ENCODE measurements at regions not wholly inside any gene's neighbourhood (a gene's known extent, or its start where the extent isn't known, plus 50 kb on each side); places are given as distances from the start of the nearest gene placed in this dataset.

GRCh38 chr18:55120896-55121295 lies 161.6 kb upstream of the CCDC68 start:
- H3K4me1 ChIP-seq = no peaks in the 10 kb centered on the region
- no peaks in the 10 kb centered on the region for H3K9me3 ChIP-seq
- H3K27me3 ChIP-seq = no peaks in the 10 kb centered on the region
- intact Hi-C loops (cut with DNase I) = no loop called here
- H3K27ac ChIP-seq = no peak overlapping the region
- DNase-seq (no peak), ATAC-seq (no peak)
- TF ChIP-seq CTCF (IDR thresholded peaks at IDR 0.05) (no peak), POLR2A (IDR thresholded peaks at IDR 0.05) (no peak)
- no peaks in the 10 kb centered on the region for H3K36me3 ChIP-seq
- no peak overlapping the region for H3K4me3 ChIP-seq

- Histone ChIP-seq H3K4me3 (no peak overlapping the region), H3K36me3 (no peaks in the 10 kb centered on the region), H3K4me1 (no peaks in the 10 kb centered on the region), H3K27ac (no peak overlapping the region), H3K9me3 (no peaks in the 10 kb centered on the region), H3K27me3 (no peaks in the 10 kb centered on the region)
- intact Hi-C loops (cut with DNase I) = no loop called here
- WGBS (ENCODE audit: insufficient coverage, low coverage, low lambda C conversion rate, missing lambda C conversion rate) = 37% methylated on average over 6 of the region's 6 CpGs
- TF ChIP-seq CTCF (IDR thresholded peaks at IDR 0.05) (no peak), POLR2A (IDR thresholded peaks at IDR 0.05) (no peak)
- ATAC-seq (peak; percentile 24 to 57 (median 34)), DNase-seq (no peak)
Measured at GRCh38 chr18:55119434-55119833, 160.2 kb upstream of the CCDC68 start.

- Histone ChIP-seq H3K27me3 (no peaks in the 10 kb centered on the region), H3K36me3 (no peaks in the 10 kb centered on the region), H3K4me1 (no peaks in the 10 kb centered on the region), H3K9me3 (no peaks in the 10 kb centered on the region), H3K27ac (no peak overlapping the region), H3K4me3 (no peak overlapping the region)
- ATAC-seq (no peak), DNase-seq (no peak)
- intact Hi-C loops (cut with DNase I) = no loop called here
- TF ChIP-seq CTCF (IDR thresholded peaks at IDR 0.05) = no peak
- TF ChIP-seq POLR2A (IDR thresholded peaks at IDR 0.05) = no peak
Measured at GRCh38 chr18:55119016-55119415, 159.8 kb upstream of the CCDC68 start.

DNA sequence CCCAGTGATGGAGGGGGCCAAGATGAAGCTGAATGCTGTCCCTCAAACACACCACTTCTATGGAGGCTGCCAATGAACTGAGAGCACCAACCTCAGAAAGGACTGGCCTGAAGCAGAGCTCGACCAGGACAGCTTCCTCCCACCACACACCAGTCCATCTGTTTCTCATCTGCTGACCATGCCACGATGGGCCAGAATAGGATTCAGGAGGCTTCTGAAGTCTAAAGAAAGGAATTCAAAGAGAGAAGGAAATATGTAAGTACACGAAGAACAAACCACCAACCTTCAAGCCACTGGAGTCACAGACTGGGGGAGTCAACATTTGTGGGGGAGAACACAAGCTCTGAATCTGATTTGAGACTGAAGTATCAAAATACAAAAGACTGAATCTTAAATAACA lies 157.6 kb upstream of the CCDC68 start:
- intact Hi-C loops (cut with DNase I) = no loop called here
- Histone ChIP-seq H3K4me3 (no peak overlapping the region), H3K36me3 (no peaks in the 10 kb centered on the region), H3K27me3 (no peaks in the 10 kb centered on the region), H3K9me3 (no peaks in the 10 kb centered on the region), H3K27ac (no peak overlapping the region), H3K4me1 (no peaks in the 10 kb centered on the region)
- 46% methylated on average over 3 of the region's 3 CpGs for WGBS (ENCODE audit: insufficient coverage, low coverage, low lambda C conversion rate, missing lambda C conversion rate)
- no peak for ATAC-seq
- TF ChIP-seq CTCF (IDR thresholded peaks at IDR 0.05) (no peak), POLR2A (IDR thresholded peaks at IDR 0.05) (no peak)
- no peak for DNase-seq

DNA sequence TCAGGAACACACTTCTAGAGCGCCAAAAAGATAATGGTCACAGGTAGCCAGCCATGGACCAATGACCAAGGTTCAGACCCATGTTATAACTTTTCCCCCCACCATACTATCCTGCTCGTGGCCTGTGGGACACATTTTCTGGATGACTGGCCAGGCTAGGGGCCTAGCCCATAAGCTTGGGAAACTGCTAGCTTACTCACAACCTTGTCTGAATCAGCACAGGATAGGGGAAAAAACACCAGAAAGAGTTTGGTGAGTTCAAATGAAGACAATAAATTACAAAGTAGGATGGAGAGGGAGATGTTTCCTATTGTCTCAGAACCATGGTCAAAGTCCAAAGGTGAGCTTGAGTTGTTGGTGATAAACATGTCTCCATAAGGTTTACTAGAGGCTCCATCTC lies 156.3 kb upstream of the CCDC68 start:
- intact Hi-C loops (cut with DNase I) = no loop called here
- 46% methylated on average over 2 of the region's 2 CpGs for WGBS (ENCODE audit: insufficient coverage, low coverage, low lambda C conversion rate, missing lambda C conversion rate)
- Histone ChIP-seq H3K4me3 (no peak overlapping the region), H3K36me3 (no peaks in the 10 kb centered on the region), H3K4me1 (no peaks in the 10 kb centered on the region), H3K9me3 (no peaks in the 10 kb centered on the region), H3K27ac (no peak overlapping the region), H3K27me3 (no peaks in the 10 kb centered on the region)
- TF ChIP-seq POLR2A (IDR thresholded peaks at IDR 0.05) (no peak), CTCF (IDR thresholded peaks at IDR 0.05) (no peak)
- ATAC-seq (no peak), DNase-seq (no peak)

Data from right lobe of liver (tissue), 6 donors.